ENCODE measurements at regions not wholly inside any gene's neighbourhood (a gene's known extent, or its start where the extent isn't known, plus 50 kb on each side); places are given as distances from the start of the nearest gene placed in this dataset.

DNA sequence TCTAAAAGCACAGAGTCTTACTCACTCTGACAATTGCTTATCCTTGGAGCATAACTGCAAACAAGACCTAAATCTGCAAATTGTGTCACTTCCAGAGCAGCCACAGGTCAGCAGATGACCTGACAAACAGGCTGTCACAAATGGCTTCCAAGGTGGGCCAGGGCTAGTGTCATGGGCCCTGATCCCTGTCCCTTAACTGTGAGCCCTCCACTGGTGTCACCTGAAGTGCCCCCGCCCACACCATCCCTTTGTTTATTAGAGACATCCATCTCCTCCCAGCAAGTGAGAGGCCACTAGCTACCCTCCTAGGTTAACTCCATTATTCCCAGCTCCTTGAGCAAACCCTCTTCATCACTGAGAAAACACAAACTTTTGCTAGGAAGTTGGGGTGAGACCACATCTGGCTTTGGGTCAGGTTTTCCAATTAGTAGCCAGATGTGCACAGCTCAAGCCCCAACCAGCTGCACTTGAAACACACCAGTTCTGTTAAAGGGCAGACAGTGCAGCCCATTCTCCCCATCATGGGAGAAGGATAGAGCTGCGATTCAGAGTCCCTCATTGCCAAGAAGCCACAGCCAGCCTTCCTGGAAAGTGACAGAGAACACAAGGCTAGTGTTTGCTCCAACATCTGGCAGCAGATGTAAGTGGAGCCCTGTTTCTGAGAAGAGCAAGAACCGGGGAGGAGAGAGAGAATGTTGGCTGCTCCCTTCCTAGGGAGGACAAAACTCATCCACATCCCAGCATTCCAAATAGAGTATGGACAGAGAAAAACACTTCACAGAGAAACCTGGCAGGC lies 75.7 kb upstream of the NANOS1 start:
- TF ChIP-seq, protein P1, sequence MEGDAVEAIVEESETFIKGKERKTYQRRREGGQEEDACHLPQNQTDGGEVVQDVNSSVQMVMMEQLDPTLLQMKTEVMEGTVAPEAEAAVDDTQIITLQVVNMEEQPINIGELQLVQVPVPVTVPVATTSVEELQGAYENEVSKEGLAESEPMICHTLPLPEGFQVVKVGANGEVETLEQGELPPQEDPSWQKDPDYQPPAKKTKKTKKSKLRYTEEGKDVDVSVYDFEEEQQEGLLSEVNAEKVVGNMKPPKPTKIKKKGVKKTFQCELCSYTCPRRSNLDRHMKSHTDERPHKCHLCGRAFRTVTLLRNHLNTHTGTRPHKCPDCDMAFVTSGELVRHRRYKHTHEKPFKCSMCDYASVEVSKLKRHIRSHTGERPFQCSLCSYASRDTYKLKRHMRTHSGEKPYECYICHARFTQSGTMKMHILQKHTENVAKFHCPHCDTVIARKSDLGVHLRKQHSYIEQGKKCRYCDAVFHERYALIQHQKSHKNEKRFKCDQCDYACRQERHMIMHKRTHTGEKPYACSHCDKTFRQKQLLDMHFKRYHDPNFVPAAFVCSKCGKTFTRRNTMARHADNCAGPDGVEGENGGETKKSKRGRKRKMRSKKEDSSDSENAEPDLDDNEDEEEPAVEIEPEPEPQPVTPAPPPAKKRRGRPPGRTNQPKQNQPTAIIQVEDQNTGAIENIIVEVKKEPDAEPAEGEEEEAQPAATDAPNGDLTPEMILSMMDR (IDR thresholded peaks at IDR 0.05; ENCODE audit: insufficient read depth, low read length, poor library complexity, severe bottlenecking) = no peak
- no peak for TF ChIP-seq EZH2phosphoT487 (conservative IDR thresholded peaks at IDR 0.05; ENCODE audit: low read length)

Measured in SU-DHL-6 (cell line).